ENCODE measurements at regions not wholly inside any gene's neighbourhood (a gene's known extent, or its start where the extent isn't known, plus 50 kb on each side); places are given as distances from the start of the nearest gene placed in this dataset.
A peak's percentile ranks its signal among the peaks of the same experiment; 100 is the strongest.
"Not testable (repeated sequence)": the region's sequence is repeated elsewhere in the genome, so short reads cannot be mapped to it uniquely, and the experiment has no call there.

DNA sequence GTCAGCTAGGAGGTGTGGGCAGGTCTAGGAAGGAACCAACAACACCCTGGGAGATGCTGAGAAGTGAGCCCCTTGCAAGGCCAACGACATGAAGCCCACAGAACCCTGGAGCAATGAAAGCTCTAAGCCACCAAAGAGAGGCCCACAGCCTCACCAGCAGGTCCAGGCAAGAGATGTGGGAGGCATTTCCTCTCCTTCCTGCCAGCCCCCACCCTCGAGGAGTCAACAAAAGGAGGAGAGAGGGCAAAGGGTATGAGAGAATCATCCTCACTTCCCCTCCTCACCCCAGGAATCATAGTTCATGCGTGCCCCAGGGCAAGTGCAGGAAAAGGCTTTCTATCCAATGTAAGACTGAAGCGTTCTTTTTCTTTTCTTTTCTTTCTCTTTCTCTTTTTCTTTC is 195.8 kb downstream of the SHQ1 start:
- DNase-seq (ENCODE audit: low read depth in 1 of 2, low spot score in 1 of 2) = no peak
- ATAC-seq = no peak
- Histone ChIP-seq H3K4me2 (no peak overlapping the region), H3K9me3 (no peaks in the 10 kb centered on the region), H3K27ac (no peak overlapping the region), H3K4me1 (no peaks in the 10 kb centered on the region), H3K4me3 (no peak overlapping the region)
- ChIA-PET CTCF (no interaction called here), POLR2A (no interaction called here)
- TF ChIP-seq, protein P1, sequence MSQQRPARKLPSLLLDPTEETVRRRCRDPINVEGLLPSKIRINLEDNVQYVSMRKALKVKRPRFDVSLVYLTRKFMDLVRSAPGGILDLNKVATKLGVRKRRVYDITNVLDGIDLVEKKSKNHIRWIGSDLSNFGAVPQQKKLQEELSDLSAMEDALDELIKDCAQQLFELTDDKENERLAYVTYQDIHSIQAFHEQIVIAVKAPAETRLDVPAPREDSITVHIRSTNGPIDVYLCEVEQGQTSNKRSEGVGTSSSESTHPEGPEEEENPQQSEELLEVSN (IDR thresholded peaks at IDR 0.05; ENCODE audit: borderline replicate concordance, low read depth) = no peak
- no peak for TF ChIP-seq HDAC2 (IDR thresholded peaks at IDR 0.05)
- WGBS (ENCODE audit: missing lambda C conversion rate) = 36% methylated on average over 4 of the region's 4 CpGs
- FAIRE-seq = no peak

DNA sequence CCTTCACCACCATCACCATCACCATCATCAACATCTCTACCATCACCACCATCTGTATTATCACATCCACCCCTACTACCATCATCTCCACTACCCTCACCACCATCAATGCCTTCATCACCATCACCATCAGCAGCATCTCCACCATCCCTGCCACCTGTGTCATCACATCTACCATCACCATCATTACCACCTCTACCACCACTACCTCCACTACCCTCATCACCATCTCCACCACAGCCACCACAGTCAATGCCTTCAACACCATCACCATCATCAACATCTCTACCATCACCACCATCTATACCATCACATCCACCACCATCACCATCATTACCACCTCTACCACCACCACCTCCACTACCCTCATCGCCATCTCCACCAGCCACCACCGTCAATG is 196.7 kb downstream of the SHQ1 start:
- H3K9me3 ChIP-seq = no peaks in the 10 kb centered on the region
- ATAC-seq (no peak), FAIRE-seq (no peak), DNase-seq (ENCODE audit: low read depth in 1 of 2, low spot score in 1 of 2) (no peak)
- H3K27ac ChIP-seq = no peak overlapping the region
- POLR2A ChIA-PET = no interaction called here
- H3K4me3 ChIP-seq = no peak overlapping the region
- TF ChIP-seq RCOR1 (IDR thresholded peaks at IDR 0.05; ENCODE audit: low read depth, low read length) (no peak), MYC (IDR thresholded peaks at IDR 0.05; ENCODE audit: borderline replicate concordance, low read length) (no peak), GATA3 (IDR thresholded peaks at IDR 0.05; ENCODE audit: borderline replicate concordance) (no peak), HOXB5 (CRISPR knock-in tag; IDR thresholded peaks at IDR 0.05) (no peak), HEYL (CRISPR knock-in tag; IDR thresholded peaks at IDR 0.05) (no peak)
- TF ChIP-seq, protein P2, sequence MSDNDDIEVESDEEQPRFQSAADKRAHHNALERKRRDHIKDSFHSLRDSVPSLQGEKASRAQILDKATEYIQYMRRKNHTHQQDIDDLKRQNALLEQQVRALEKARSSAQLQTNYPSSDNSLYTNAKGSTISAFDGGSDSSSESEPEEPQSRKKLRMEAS (IDR thresholded peaks at IDR 0.05) = no peak
- TF ChIP-seq, protein P3, sequence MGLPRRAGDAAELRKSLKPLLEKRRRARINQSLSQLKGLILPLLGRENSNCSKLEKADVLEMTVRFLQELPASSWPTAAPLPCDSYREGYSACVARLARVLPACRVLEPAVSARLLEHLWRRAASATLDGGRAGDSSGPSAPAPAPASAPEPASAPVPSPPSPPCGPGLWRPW (IDR thresholded peaks at IDR 0.05) = no peak
- TF ChIP-seq, protein P4, sequence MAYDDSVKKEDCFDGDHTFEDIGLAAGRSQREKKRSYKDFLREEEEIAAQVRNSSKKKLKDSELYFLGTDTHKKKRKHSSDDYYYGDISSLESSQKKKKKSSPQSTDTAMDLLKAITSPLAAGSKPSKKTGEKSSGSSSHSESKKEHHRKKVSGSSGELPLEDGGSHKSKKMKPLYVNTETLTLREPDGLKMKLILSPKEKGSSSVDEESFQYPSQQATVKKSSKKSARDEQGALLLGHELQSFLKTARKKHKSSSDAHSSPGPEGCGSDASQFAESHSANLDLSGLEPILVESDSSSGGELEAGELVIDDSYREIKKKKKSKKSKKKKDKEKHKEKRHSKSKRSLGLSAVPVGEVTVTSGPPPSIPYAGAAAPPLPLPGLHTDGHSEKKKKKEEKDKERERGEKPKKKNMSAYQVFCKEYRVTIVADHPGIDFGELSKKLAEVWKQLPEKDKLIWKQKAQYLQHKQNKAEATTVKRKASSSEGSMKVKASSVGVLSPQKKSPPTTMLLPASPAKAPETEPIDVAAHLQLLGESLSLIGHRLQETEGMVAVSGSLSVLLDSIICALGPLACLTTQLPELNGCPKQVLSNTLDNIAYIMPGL (CRISPR knock-in tag; IDR thresholded peaks at IDR 0.05; ENCODE audit: borderline replicate concordance) = no peak
- CTCF ChIA-PET = interaction anchor here (1.1 kb wide), 1 partner anchor 14 kb away, joined by 4 read pairs; no protein-coding TSS in a partner anchor
- no peak overlapping the region for H3K4me2 ChIP-seq
- no peaks in the 10 kb centered on the region for H3K4me1 ChIP-seq
- 31% methylated on average over 2 of the region's 2 CpGs for WGBS (ENCODE audit: missing lambda C conversion rate)

DNA sequence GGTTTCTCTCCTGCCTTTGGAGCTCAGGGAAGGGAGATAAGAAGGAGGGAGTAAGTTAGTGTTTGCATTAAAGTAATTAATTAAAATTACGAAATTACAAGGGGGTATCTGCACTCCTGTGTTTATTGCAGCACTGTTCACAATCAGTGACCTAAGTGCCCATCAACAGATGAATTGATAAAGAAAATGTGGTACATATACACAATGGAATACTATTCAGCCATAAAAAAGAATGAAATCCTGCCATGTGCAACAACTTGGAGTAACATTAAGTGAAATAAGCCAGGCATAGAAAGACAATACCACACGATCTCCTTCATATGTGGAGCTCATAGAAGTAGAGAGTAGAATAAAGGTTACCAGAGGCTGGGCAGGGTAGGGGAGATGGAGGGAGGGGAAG is 202.0 kb downstream of the SHQ1 start:
- TF ChIP-seq EP300 (IDR thresholded peaks at IDR 0.05) = no peak
- 0 out of 3 replicates have a peak, but pooled peaks cover 2% of the 10 kb centered on the region for H3K9me3 ChIP-seq
- 0 out of 3 replicates have a peak, but pooled peaks cover 4% of the 10 kb centered on the region for H3K4me1 ChIP-seq
- H3K4me2 ChIP-seq = no peak overlapping the region
- ATAC-seq (no peak), FAIRE-seq (no peak), DNase-seq (ENCODE audit: low read depth in 1 of 2, low spot score in 1 of 2) (no peak)
- ChIA-PET CTCF (interaction anchor here (1.0 kb wide), 1 partner anchor 20 kb away, joined by 3 read pairs; no protein-coding TSS in a partner anchor), POLR2A (no interaction called here)
- 1% methylated on average over 2 of the region's 2 CpGs for WGBS (ENCODE audit: missing lambda C conversion rate)
- H3K27ac ChIP-seq = no peak overlapping the region
- H3K4me3 ChIP-seq = no peak overlapping the region

DNA sequence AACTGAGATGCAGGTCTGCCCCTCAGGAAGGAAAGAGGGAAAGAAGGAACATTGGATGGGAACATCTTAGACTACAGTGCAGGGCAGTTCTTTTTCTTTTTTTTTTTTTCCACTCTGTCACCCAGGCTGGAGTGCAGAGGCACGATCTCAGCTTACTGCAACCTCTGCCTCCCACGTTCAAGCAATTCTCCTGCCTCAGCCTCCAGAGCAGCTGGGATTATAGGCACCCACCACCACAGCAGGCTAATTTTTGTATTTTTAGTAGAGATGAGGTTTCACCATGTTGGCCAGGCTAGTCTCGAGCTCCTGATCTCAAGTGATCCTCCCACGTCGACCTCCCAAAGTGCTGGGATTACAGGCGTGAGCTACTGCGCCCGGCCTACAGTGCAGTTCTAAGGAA is 204.6 kb downstream of the SHQ1 start:
- POLR2A ChIA-PET; H3K4me1 ChIP-seq; DNase-seq (ENCODE audit: low read depth in 1 of 2, low spot score in 1 of 2); H3K27ac ChIP-seq; H3K4me3 ChIP-seq; FAIRE-seq; H3K4me2 ChIP-seq; ATAC-seq; H3K9me3 ChIP-seq: not testable (repeated sequence)
- CTCF ChIA-PET = interaction anchor here (1.0 to 1.4 kb wide), 4 partner anchors 9 to 688 kb away, joined by 3 to 5 read pairs (median 3); no protein-coding TSS in a partner anchor
- 77% methylated on average over 8 of the region's 8 CpGs for WGBS (ENCODE audit: missing lambda C conversion rate)

DNA sequence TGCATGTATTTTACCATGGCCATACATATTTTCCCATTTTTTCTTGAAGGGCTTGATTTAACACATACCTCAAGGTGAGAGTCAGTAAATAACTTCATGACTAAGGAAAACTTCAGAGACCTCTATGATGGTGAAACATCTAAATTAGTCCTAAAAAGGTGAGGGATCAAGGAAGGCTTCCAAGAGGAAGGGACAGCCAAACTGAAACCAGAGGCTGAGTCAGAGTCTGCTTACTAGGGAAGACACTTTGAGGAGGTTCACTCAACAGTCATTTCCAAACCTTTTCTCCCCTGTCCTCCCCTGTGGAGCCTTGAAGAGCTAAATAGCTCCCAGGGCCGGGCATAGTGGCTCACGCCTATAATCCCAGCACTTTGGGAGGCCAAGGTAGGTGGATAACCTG is 206.6 kb downstream of the SHQ1 start:
- H3K9me3 ChIP-seq = 0 out of 3 replicates have a peak, but pooled peaks cover 2% of the 10 kb centered on the region
- ChIA-PET CTCF (interaction anchor here (1.8 to 2.0 kb wide), 2 partner anchors 10 to 24 kb away, joined by 5 to 8 read pairs; no protein-coding TSS in a partner anchor), POLR2A (no interaction called here)
- no peak overlapping the region for H3K4me3 ChIP-seq
- TF ChIP-seq RFX5 (IDR thresholded peaks at IDR 0.05) (no peak), FOSB (CRISPR knock-in tag; IDR thresholded peaks at IDR 0.05) (no peak), ZNF302 (CRISPR knock-in tag; IDR thresholded peaks at IDR 0.05) (no peak), RCOR1 (IDR thresholded peaks at IDR 0.05; ENCODE audit: low read depth, low read length) (no peak), ZFP36 (IDR thresholded peaks at IDR 0.05; ENCODE audit: borderline replicate concordance, partially characterized antibody) (no peak), PHF8 (IDR thresholded peaks at IDR 0.05; ENCODE audit: borderline replicate concordance, low read depth) (no peak), CEBPB (IDR thresholded peaks at IDR 0.05) (no peak), TP53 (CRISPR knock-in tag; IDR thresholded peaks at IDR 0.05) (no peak), JUN (IDR thresholded peaks at IDR 0.05) (no peak), HDAC2 (IDR thresholded peaks at IDR 0.05) (no peak), HOXA7 (CRISPR knock-in tag; IDR thresholded peaks at IDR 0.05) (no peak)
- TF ChIP-seq, protein P2 (IDR thresholded peaks at IDR 0.05) = no peak
- TF ChIP-seq, protein P1 (IDR thresholded peaks at IDR 0.05; ENCODE audit: borderline replicate concordance, low read depth) = no peak
- ATAC-seq (peak in 1 of 2 experiments; percentile 30; a peak in 1 of 6 replicates), DNase-seq (ENCODE audit: low read depth in 1 of 2, low spot score in 1 of 2) (no peak), FAIRE-seq (no peak)
- WGBS (ENCODE audit: missing lambda C conversion rate) = 18% methylated on average over 2 of the region's 2 CpGs
- H3K27ac ChIP-seq = no peak overlapping the region
- no peak overlapping the region for H3K4me2 ChIP-seq
- 0 out of 3 replicates have a peak, but pooled peaks cover 4% of the 10 kb centered on the region for H3K4me1 ChIP-seq
